Kidney (tissue), 13 donors: ENCODE measurements at regions not wholly inside any gene's neighbourhood (a gene's known extent, or its start where the extent isn't known, plus 50 kb on each side); places are given as distances from the start of the nearest gene placed in this dataset.
A peak's percentile ranks its signal among the peaks of the same experiment; 100 is the strongest.
"Not testable (repeated sequence)": the region's sequence is repeated elsewhere in the genome, so short reads cannot be mapped to it uniquely, and the experiment has no call there.

ENCODE experiments used
- DNase-seq, 5 donors: peaks; one replicate each; pipeline ENCODE4 v3.0.0-alpha.2; 2013 to 2020
- FAIRE-seq: peaks from 2 replicates; lab custom pipeline; 2012; peaks lifted over from hg19 to GRCh38; lab: Jason Lieb, UNC
- H3K27ac ChIP-seq, 2 donors: one replicate each; pipeline ENCODE4 v1.7.0; 2013; ENCODE audit warnings: low read depth in 2 of 2, low read length in 2 of 2, inconsistent platforms in 1 of 2
- H3K27me3 ChIP-seq: one replicate; pipeline ENCODE4 v1.7.1; 2013; ENCODE audit warnings: low read length, inconsistent platforms; ENCODE audit not compliant: control insufficient read depth, insufficient read depth
- H3K36me3 ChIP-seq, 3 donors: one replicate each; pipeline versions ENCODE4 v1.7.0 to v1.7.1; 2013; ENCODE audit warnings: low read length in 3 of 3, control low read depth in 1 of 3, inconsistent platforms in 1 of 3; ENCODE audit not compliant: insufficient read depth in 3 of 3, control insufficient read depth in 2 of 3
- H3K4me1 ChIP-seq, 3 donors: one replicate each; pipeline versions ENCODE4 v1.7.0 to v1.7.1; 2013; ENCODE audit warnings: low read length in 3 of 3, inconsistent platforms in 1 of 3, low read depth in 1 of 3; ENCODE audit not compliant: control insufficient read depth in 2 of 3, insufficient read depth in 2 of 3
- H3K4me3 ChIP-seq, 3 donors: one replicate each; pipeline versions ENCODE4 v1.7.0 to v1.8.1; 2013; ENCODE audit warnings: low read length in 3 of 3, control low read depth in 1 of 3, inconsistent platforms in 1 of 3
- H3K9ac ChIP-seq, 3 donors: one replicate each; pipeline versions ENCODE4 v1.7.0 to v1.7.1; 2013; ENCODE audit warnings: low read length in 3 of 3, control low read depth in 1 of 3, inconsistent platforms in 1 of 3
- H3K9me3 ChIP-seq, 3 donors: one replicate each; pipeline versions ENCODE4 v1.7.0 to v1.7.1; 2013; ENCODE audit warnings: low read length in 3 of 3, control low read depth in 1 of 3, inconsistent platforms in 1 of 3; ENCODE audit not compliant: control insufficient read depth in 2 of 3, insufficient read depth in 1 of 3
- CTCF ChIP-seq: IDR thresholded peaks from 3 replicates; pipeline ENCODE4 v1.5.1; 2012; ENCODE audit warnings: mild to moderate bottlenecking, moderate library complexity, borderline replicate concordance; ENCODE audit not compliant: insufficient read depth; ENCODE audit errors: extremely low read depth
- intact Hi-C: fragments of 100-400 bp; cut with DNase I; formaldehyde crosslinking; loops from one replicate; pipeline ENCODE4 v1.11.1; 2022
- donor health status: control.
- donor health status: control.
- donor health status: control.
- donor health status: control.
- donor health status: control.
- donor health status: DM: yes; HTN: yes; CAD: no.
- donor health status: Normal renal cell carcinoma (clear cell type).

DNA sequence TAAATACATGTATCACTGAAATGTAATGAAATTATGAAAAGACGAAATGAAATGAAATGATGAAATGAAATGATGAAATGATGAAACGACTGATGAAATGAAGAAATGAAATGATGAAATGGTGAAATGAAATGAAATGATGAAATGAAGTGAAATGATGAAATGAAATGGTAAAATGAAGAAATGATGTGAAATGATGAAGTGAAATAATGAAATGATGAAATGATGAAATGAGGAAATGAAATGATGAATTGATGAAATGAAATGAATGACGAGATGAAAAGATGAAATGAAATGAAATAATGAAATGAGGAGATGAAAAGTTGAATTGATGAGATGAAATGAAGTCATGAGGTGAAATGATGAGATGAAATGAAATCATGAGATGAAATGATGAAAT, 594.7 kb downstream of the TP53TG3F start:
- DNase-seq: peak in 1 of 5 donors; percentile 9
- peak; percentile 38 for FAIRE-seq

DNA sequence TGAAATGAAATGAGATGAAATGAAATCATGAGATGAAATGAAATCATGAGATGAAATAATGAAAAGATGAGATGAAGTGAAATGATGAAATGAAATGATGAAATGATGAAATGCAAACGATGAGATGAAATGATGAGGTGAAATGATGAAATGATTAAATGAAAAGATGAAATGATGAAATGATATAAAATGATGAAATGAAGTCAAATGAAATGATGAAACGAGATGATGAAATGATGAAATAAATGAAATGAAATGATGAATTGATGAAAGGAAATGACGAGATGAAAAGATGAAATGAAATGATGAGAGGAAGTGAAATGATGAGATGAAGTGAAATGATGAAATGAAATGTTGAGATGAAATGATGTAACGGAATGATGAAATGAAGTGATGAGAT, 595.6 kb downstream of the TP53TG3F start:
- Histone ChIP-seq H3K4me1 (no peaks in the 10 kb centered on the region), H3K27ac (no peak overlapping the region), H3K27me3 (no peaks in the 10 kb centered on the region), H3K9me3 (peaks cover 0 to 4% (median 0%) of the 10 kb centered on the region in 3 donors), H3K4me3 (no peak overlapping the region), H3K9ac (no peak overlapping the region), H3K36me3 (no peaks in the 10 kb centered on the region)
- no peak for TF ChIP-seq CTCF
- intact Hi-C loops: no loop called here
- DNase-seq (peak in 1 of 5 donors; percentile 29), FAIRE-seq (no peak)

More for the DNA sequence above, 594.7 kb downstream of the TP53TG3F start:
- Histone ChIP-seq H3K36me3 (no peaks in the 10 kb centered on the region), H3K4me1 (no peaks in the 10 kb centered on the region), H3K27ac (no peak overlapping the region), H3K4me3 (no peak overlapping the region), H3K9me3 (peaks cover 0 to 4% (median 0%) of the 10 kb centered on the region in 3 donors), H3K27me3 (no peaks in the 10 kb centered on the region), H3K9ac (no peak overlapping the region)
- no peak for TF ChIP-seq CTCF
- intact Hi-C loops: no loop called here

- H3K4me1 ChIP-seq, H3K9ac ChIP-seq, FAIRE-seq, H3K4me3 ChIP-seq, H3K27ac ChIP-seq, H3K36me3 ChIP-seq, DNase-seq, intact Hi-C loops, H3K27me3 ChIP-seq: not testable (repeated sequence)
- H3K9me3 ChIP-seq: peaks cover 3 to 29% (median 13%) of the 10 kb centered on the region in 3 donors
These were observed 603.3 kb downstream of the TP53TG3F start for GRCh38 chr16:34062620-34063253.

GRCh38 chr16:34063498-34064157, 604.2 kb downstream of the TP53TG3F start:
- H3K27me3 ChIP-seq, intact Hi-C loops, H3K27ac ChIP-seq, H3K9ac ChIP-seq, H3K36me3 ChIP-seq, DNase-seq, H3K4me3 ChIP-seq, H3K4me1 ChIP-seq, FAIRE-seq: not testable (repeated sequence)
- H3K9me3 ChIP-seq: peaks cover 6 to 29% (median 13%) of the 10 kb centered on the region in 3 donors

GRCh38 chr16:34064602-34065001, 605.2 kb downstream of the TP53TG3F start:
- H3K27me3 ChIP-seq, intact Hi-C loops, H3K4me3 ChIP-seq, H3K4me1 ChIP-seq, H3K27ac ChIP-seq, FAIRE-seq, H3K36me3 ChIP-seq, H3K9ac ChIP-seq, DNase-seq: not testable (repeated sequence)
- peaks cover 6 to 37% (median 13%) of the 10 kb centered on the region in 3 donors for H3K9me3 ChIP-seq

DNA sequence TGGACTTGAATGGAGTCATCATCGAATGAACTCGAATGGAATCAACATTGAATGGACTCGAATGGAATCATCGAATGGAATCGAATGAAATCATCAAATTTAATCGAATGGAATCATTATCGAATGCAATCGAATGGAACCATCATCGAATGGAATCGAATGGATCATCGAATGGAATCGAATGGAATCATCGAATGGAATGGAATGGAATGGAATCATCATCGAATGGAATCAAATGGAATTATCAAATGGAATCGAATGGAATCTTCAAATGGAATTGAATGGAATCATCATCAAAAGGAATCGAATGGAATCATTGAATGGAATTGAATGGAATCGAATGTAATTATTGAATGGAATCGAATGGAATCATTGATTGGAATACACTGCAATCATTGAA, 610.3 kb downstream of the TP53TG3F start:
- H3K27ac ChIP-seq, FAIRE-seq, H3K4me1 ChIP-seq, H3K36me3 ChIP-seq, H3K9ac ChIP-seq, H3K4me3 ChIP-seq, H3K27me3 ChIP-seq, intact Hi-C loops, DNase-seq: not testable (repeated sequence)
- peaks cover 4 to 37% (median 9%) of the 10 kb centered on the region in 3 donors for H3K9me3 ChIP-seq
